ENCODE measurements at regions not wholly inside any gene's neighbourhood (a gene's known extent, or its start where the extent isn't known, plus 50 kb on each side); places are given as distances from the start of the nearest gene placed in this dataset.

- POLR2A ChIA-PET = no interaction called here
- CTCF ChIA-PET = no interaction called here
- no TSS peak for BruUV-seq (replicated peaks)
- Mint-ChIP-seq H3K27ac (ENCODE audit: low read depth, unreplicated experiment) (no peak overlapping the region), H3K9me3 (ENCODE audit: unreplicated experiment) (no peaks in the 10 kb centered on the region), H3K4me1 (ENCODE audit: insufficient read depth, unreplicated experiment) (no peaks in the 10 kb centered on the region), H3K4me3 (ENCODE audit: unreplicated experiment) (no peak overlapping the region), H3K36me3 (ENCODE audit: insufficient read depth, unreplicated experiment) (no peaks in the 10 kb centered on the region), H3K27me3 (ENCODE audit: insufficient read depth, unreplicated experiment) (no peaks in the 10 kb centered on the region)
- TF ChIP-seq, protein P1, sequence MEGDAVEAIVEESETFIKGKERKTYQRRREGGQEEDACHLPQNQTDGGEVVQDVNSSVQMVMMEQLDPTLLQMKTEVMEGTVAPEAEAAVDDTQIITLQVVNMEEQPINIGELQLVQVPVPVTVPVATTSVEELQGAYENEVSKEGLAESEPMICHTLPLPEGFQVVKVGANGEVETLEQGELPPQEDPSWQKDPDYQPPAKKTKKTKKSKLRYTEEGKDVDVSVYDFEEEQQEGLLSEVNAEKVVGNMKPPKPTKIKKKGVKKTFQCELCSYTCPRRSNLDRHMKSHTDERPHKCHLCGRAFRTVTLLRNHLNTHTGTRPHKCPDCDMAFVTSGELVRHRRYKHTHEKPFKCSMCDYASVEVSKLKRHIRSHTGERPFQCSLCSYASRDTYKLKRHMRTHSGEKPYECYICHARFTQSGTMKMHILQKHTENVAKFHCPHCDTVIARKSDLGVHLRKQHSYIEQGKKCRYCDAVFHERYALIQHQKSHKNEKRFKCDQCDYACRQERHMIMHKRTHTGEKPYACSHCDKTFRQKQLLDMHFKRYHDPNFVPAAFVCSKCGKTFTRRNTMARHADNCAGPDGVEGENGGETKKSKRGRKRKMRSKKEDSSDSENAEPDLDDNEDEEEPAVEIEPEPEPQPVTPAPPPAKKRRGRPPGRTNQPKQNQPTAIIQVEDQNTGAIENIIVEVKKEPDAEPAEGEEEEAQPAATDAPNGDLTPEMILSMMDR (IDR thresholded peaks at IDR 0.05; ENCODE audit: unreplicated experiment) = no peak
- intact Hi-C loops (cut with micrococcal nuclease) = no loop called here
- no peak for DNase-seq (ENCODE audit: unreplicated experiment)
Observed at GRCh38 chr2:184294831-184295230, 303.5 kb upstream of the ZNF804A start.

- TF ChIP-seq, protein P1 (IDR thresholded peaks at IDR 0.05; ENCODE audit: unreplicated experiment) = no peak
- ChIA-PET POLR2A (no interaction called here), CTCF (no interaction called here)
- Mint-ChIP-seq H3K4me1 (ENCODE audit: insufficient read depth, unreplicated experiment) (no peaks in the 10 kb centered on the region), H3K9me3 (ENCODE audit: unreplicated experiment) (no peaks in the 10 kb centered on the region), H3K27ac (ENCODE audit: low read depth, unreplicated experiment) (no peak overlapping the region), H3K4me3 (ENCODE audit: unreplicated experiment) (no peak overlapping the region), H3K36me3 (ENCODE audit: insufficient read depth, unreplicated experiment) (no peaks in the 10 kb centered on the region), H3K27me3 (ENCODE audit: insufficient read depth, unreplicated experiment) (no peaks in the 10 kb centered on the region)
- BruUV-seq (replicated peaks) = no TSS peak
- no peak for DNase-seq (ENCODE audit: unreplicated experiment)
- intact Hi-C loops (cut with micrococcal nuclease) = no loop called here
Observed at GRCh38 chr2:184297085-184297484, 301.2 kb upstream of the ZNF804A start.

GRCh38 chr2:184302506-184302905 lies 295.8 kb upstream of the ZNF804A start:
- BruUV-seq (replicated peaks) = no TSS peak
- POLR2A ChIA-PET = no interaction called here
- Mint-ChIP-seq H3K36me3 (ENCODE audit: insufficient read depth, unreplicated experiment) (no peaks in the 10 kb centered on the region), H3K9me3 (ENCODE audit: unreplicated experiment) (no peaks in the 10 kb centered on the region), H3K27ac (ENCODE audit: low read depth, unreplicated experiment) (no peak overlapping the region), H3K27me3 (ENCODE audit: insufficient read depth, unreplicated experiment) (no peaks in the 10 kb centered on the region), H3K4me1 (ENCODE audit: insufficient read depth, unreplicated experiment) (peaks cover 6% of the 10 kb centered on the region), H3K4me3 (ENCODE audit: unreplicated experiment) (no peak overlapping the region)
- TF ChIP-seq, protein P1 (IDR thresholded peaks at IDR 0.05; ENCODE audit: unreplicated experiment) = no peak
- peak; percentile 22 for DNase-seq (ENCODE audit: unreplicated experiment)
- intact Hi-C loops (cut with micrococcal nuclease) = no loop called here
- CTCF ChIA-PET = no interaction called here

- CTCF ChIA-PET = interaction anchor here (0.6 kb wide), 1 partner anchor 690 kb away, joined by 3 read pairs; no protein-coding TSS in a partner anchor
- H3K4me1 Mint-ChIP-seq (ENCODE audit: insufficient read depth, unreplicated experiment) = peaks cover 6% of the 10 kb centered on the region
- peak overlapping the region; percentile 5 for H3K27ac Mint-ChIP-seq (ENCODE audit: low read depth, unreplicated experiment)
- H3K27me3 Mint-ChIP-seq (ENCODE audit: insufficient read depth, unreplicated experiment) = no peaks in the 10 kb centered on the region
- intact Hi-C loops (cut with micrococcal nuclease) = no loop called here
- no peaks in the 10 kb centered on the region for H3K36me3 Mint-ChIP-seq (ENCODE audit: insufficient read depth, unreplicated experiment)
- POLR2A ChIA-PET = no interaction called here
- TF ChIP-seq, protein P1 (IDR thresholded peaks at IDR 0.05; ENCODE audit: unreplicated experiment) = no peak
- no TSS peak for BruUV-seq (replicated peaks)
- DNase-seq (ENCODE audit: unreplicated experiment) = no peak
- no peaks in the 10 kb centered on the region for H3K9me3 Mint-ChIP-seq (ENCODE audit: unreplicated experiment)
- no peak overlapping the region for H3K4me3 Mint-ChIP-seq (ENCODE audit: unreplicated experiment)
Observed at GRCh38 chr2:184304006-184304405, 294.3 kb upstream of the ZNF804A start.

Data from MCF 10A (cell line).